ENCODE measurements at regions not wholly inside any gene's neighbourhood (a gene's known extent, or its start where the extent isn't known, plus 50 kb on each side); places are given as distances from the start of the nearest gene placed in this dataset.

DNA sequence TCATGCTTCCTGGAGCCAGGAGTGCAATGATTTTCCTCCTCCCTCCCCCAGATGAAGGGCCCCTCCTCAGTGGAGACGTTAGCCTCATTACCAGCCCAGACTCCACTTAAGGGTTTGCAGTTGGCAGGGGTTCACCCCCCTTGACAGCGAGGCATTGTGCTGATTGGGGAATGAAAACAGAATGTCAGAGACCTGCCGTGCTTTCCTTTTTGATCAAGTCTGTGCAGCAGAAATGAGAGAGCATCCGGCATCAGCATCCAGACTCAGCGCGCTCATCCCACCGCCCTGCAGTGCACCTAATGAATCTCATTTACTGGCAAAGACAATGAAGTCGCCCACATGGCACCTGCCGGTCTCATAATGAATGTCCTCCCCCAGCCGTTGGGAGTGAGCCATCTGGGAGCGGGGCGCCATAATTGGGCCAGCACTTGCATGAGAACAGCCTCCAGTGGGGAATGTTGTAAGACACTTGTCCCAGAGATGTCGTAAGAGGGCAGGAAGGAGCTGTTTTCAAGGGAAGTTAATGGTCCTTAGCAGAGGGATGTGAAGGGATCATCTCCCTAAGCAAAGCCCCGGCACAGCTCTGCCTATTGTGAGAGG lies 98.3 kb upstream of the UQCRFS1 start:
- TF ChIP-seq CTCF (IDR thresholded peaks at IDR 0.05) (no peak), EZH2 (IDR thresholded peaks at IDR 0.05; ENCODE audit: borderline replicate concordance, insufficient read depth, low read depth, low read length, poor library complexity, severe bottlenecking) (no peak)
